Panc1 (cell line): ENCODE measurements at regions not wholly inside any gene's neighbourhood (a gene's known extent, or its start where the extent isn't known, plus 50 kb on each side); places are given as distances from the start of the nearest gene placed in this dataset.

ENCODE experiments used
- ATAC-seq: fragments of 200-7000 bp; cut with Tn5 transposase; 2 replicates; pipeline ENCODE4 v1.9.1; 2020; ENCODE audit warnings: mild to moderate bottlenecking, moderate library complexity
- BruUV-seq: library from RNA; stranded (reverse); fragments of 400-500 nt; replicated peaks from 2 replicates; lab custom pipeline; 2021; lab: Mats Ljungman, UMichigan
- CTCF ChIA-PET: fragments of 300-600 bp; sonication (Branson Sonifier 250); formaldehyde crosslinking; loops from one replicate; lab custom pipeline; 2022; ENCODE audit warnings: antibody characterized with exemption; lab: Charles Lee
- POLR2A ChIA-PET: fragments of 300-600 bp; sonication (Branson Sonifier 250); formaldehyde crosslinking; loops from one replicate; lab custom pipeline; 2022; ENCODE audit warnings: antibody characterized with exemption; lab: Charles Lee
- DNase-seq: peaks from one replicate; pipeline ENCODE4 v3.0.0-alpha.2; 2010; ENCODE audit warnings: low read depth, low spot score
- H3K27ac ChIP-seq: 2 replicates; pipeline ENCODE4 v1.5.1; 2011; ENCODE audit warnings: mild to moderate bottlenecking, low read length, inconsistent platforms
- H3K27me3 ChIP-seq: fragments of 200-500 bp; sonication (Bioruptor generic); 2 replicates; pipeline ENCODE4 v1.6.0; 2014; ENCODE audit warnings: low read length, inconsistent platforms; ENCODE audit not compliant: control insufficient read depth, insufficient read depth
- H3K36me3 ChIP-seq: fragments of 200-500 bp; sonication (Bioruptor generic); 2 replicates; pipeline ENCODE4 v1.5.1; 2014; ENCODE audit warnings: inconsistent platforms, mild to moderate bottlenecking, low read length, moderate library complexity; ENCODE audit not compliant: control insufficient read depth, insufficient read depth
- H3K4me1 ChIP-seq: 2 replicates; pipeline ENCODE4 v1.5.1; 2011; ENCODE audit warnings: inconsistent platforms, mild to moderate bottlenecking, low read length, moderate library complexity; ENCODE audit not compliant: control insufficient read depth, insufficient read depth
- H3K4me3 ChIP-seq, 2 experiments: 2 replicates each; pipeline ENCODE4 v1.5.1; 2011 to 2012; ENCODE audit warnings: low read depth in 2 of 2, low read length in 2 of 2, mild to moderate bottlenecking in 2 of 2, inconsistent platforms in 1 of 2, moderate library complexity in 1 of 2
- H3K9me3 ChIP-seq: fragments of 200-500 bp; sonication (Bioruptor generic); 2 replicates; pipeline ENCODE4 v1.5.1; 2014; ENCODE audit warnings: low read depth, mild to moderate bottlenecking, inconsistent platforms, low read length, moderate library complexity; ENCODE audit not compliant: control insufficient read depth, insufficient read depth
- POLR2AphosphoS5 ChIP-seq: IDR thresholded peaks from 2 replicates; pipeline ENCODE4 v1.6.1; 2012; ENCODE audit warnings: mild to moderate bottlenecking, low read depth, low read length, moderate library complexity
- SIN3A ChIP-seq: IDR thresholded peaks from 2 replicates; pipeline ENCODE4 v1.6.1; 2012; ENCODE audit warnings: low read depth, mild to moderate bottlenecking, low read length, moderate library complexity, borderline replicate concordance; ENCODE audit not compliant: insufficient read depth
- TCF7L2 ChIP-seq: IDR thresholded peaks from 2 replicates; pipeline ENCODE4 v1.6.1; 2011; ENCODE audit warnings: mild to moderate bottlenecking, low read depth, low read length, inconsistent platforms
- in situ Hi-C: cut with HindIII; loops from 2 replicates; pipeline ENCODE4 v1.10.0; 2016; ENCODE audit warnings: low sequenced_read_pairs, low pct_unique_long_range_greater_than_20kb
- intact Hi-C: fragments of 100-400 bp; cut with micrococcal nuclease; formaldehyde crosslinking; loops from one replicate; pipeline ENCODE4 v1.10.0; 2022; ENCODE audit not compliant: unreplicated experiment
- TF ChIP-seq, protein P1 (sequence below): fragments of 450-650 bp; IDR thresholded peaks from 2 replicates; pipeline ENCODE4 v1.5.1; 2017; ENCODE audit warnings: mild to moderate bottlenecking
- TF ChIP-seq, protein P2 (sequence below), 2 experiments: IDR thresholded peaks; 2 replicates each; pipeline ENCODE4 v1.6.1; 2011 to 2012; ENCODE audit warnings: low read depth in 2 of 2, control low read depth in 1 of 2, low read length in 1 of 2, mild to moderate bottlenecking in 1 of 2, moderate library complexity in 1 of 2; ENCODE audit not compliant: insufficient read depth in 1 of 2

DNA sequence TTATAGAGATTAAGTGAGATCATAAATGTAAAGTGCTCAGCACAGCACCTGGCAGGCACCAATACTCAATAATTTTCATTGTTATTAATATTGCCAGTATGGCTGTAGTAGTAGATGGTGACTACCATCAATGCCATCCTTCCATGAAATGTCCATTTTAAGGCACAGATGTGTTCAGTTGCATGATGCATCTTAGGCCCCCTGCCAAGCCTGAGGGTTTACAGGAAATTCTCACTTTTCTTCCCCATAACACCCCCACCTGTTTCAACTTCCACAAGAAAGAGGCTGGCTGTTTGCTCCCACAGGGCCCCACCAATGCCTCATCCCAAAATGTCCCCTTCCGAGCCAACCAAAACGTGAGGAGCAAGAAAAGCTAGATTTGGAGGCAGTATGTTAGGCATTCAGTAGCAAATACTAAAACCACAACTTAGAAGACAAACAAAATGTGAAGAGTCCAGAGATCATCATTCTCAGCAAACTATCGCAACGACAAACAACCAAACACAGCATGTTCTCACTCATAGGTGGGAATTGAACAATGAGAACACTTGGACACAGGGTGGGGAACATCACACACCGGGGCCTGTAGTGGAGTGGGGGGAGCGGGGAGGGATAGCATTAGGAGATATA, 110.6 kb upstream of the NHSL1 start:
- CTCF ChIA-PET: no interaction called here
- no peaks in the 10 kb centered on the region for H3K9me3 ChIP-seq
- DNase-seq (no peak), ATAC-seq (no peak)
- H3K4me3 ChIP-seq: no peak overlapping the region
- in situ Hi-C loops: no loop called here
- BruUV-seq: no TSS peak
- no peak for TF ChIP-seq SIN3A
- no peak for TF ChIP-seq TCF7L2
- TF ChIP-seq, protein P1, sequence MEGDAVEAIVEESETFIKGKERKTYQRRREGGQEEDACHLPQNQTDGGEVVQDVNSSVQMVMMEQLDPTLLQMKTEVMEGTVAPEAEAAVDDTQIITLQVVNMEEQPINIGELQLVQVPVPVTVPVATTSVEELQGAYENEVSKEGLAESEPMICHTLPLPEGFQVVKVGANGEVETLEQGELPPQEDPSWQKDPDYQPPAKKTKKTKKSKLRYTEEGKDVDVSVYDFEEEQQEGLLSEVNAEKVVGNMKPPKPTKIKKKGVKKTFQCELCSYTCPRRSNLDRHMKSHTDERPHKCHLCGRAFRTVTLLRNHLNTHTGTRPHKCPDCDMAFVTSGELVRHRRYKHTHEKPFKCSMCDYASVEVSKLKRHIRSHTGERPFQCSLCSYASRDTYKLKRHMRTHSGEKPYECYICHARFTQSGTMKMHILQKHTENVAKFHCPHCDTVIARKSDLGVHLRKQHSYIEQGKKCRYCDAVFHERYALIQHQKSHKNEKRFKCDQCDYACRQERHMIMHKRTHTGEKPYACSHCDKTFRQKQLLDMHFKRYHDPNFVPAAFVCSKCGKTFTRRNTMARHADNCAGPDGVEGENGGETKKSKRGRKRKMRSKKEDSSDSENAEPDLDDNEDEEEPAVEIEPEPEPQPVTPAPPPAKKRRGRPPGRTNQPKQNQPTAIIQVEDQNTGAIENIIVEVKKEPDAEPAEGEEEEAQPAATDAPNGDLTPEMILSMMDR: no peak
- TF ChIP-seq, protein P2, sequence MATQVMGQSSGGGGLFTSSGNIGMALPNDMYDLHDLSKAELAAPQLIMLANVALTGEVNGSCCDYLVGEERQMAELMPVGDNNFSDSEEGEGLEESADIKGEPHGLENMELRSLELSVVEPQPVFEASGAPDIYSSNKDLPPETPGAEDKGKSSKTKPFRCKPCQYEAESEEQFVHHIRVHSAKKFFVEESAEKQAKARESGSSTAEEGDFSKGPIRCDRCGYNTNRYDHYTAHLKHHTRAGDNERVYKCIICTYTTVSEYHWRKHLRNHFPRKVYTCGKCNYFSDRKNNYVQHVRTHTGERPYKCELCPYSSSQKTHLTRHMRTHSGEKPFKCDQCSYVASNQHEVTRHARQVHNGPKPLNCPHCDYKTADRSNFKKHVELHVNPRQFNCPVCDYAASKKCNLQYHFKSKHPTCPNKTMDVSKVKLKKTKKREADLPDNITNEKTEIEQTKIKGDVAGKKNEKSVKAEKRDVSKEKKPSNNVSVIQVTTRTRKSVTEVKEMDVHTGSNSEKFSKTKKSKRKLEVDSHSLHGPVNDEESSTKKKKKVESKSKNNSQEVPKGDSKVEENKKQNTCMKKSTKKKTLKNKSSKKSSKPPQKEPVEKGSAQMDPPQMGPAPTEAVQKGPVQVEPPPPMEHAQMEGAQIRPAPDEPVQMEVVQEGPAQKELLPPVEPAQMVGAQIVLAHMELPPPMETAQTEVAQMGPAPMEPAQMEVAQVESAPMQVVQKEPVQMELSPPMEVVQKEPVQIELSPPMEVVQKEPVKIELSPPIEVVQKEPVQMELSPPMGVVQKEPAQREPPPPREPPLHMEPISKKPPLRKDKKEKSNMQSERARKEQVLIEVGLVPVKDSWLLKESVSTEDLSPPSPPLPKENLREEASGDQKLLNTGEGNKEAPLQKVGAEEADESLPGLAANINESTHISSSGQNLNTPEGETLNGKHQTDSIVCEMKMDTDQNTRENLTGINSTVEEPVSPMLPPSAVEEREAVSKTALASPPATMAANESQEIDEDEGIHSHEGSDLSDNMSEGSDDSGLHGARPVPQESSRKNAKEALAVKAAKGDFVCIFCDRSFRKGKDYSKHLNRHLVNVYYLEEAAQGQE (IDR thresholded peaks at IDR 0.05; ENCODE audit: insufficient read depth in 1 of 2, low read depth in 2 of 2, low read length in 1 of 2): no peak
- no peak for TF ChIP-seq POLR2AphosphoS5
- H3K27me3 ChIP-seq: no peaks in the 10 kb centered on the region
- H3K36me3 ChIP-seq: no peaks in the 10 kb centered on the region
- no peaks in the 10 kb centered on the region; the same call in 1 of the 2 replicates for H3K4me1 ChIP-seq
- intact Hi-C loops: no loop called here
- no peak overlapping the region for H3K27ac ChIP-seq
- POLR2A ChIA-PET: no interaction called here

DNA sequence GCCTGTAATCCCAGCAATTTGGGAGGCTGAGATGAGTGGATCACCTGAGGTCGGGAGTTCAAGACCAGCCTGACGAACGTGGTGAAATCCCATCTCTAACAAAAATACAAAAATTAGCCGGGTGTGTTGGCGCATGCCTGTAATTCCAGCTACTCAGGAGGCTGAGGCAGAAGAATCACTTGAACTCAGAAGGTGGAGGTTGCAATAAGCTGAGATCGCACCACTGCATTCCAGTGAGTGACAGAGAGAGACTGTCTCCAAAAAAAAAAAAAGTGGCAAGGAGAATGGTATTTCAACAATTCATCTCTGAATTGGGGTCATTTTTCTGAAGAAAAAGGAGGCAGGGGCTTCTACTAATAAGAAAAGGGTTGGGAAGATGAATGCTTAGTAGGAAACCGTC, 111.5 kb upstream of the NHSL1 start:
- ATAC-seq (no peak), DNase-seq (no peak)
- TF ChIP-seq SIN3A (no peak), TCF7L2 (no peak), POLR2AphosphoS5 (no peak)
- TF ChIP-seq, protein P2 (IDR thresholded peaks at IDR 0.05; ENCODE audit: insufficient read depth in 1 of 2, low read depth in 2 of 2, low read length in 1 of 2): no peak
- TF ChIP-seq, protein P1: no peak
- intact Hi-C loops: no loop called here
- no TSS peak for BruUV-seq
- Histone ChIP-seq H3K27me3 (no peaks in the 10 kb centered on the region), H3K4me1 (no peaks in the 10 kb centered on the region; the same call in 1 of the 2 replicates), H3K4me3 (no peak overlapping the region), H3K27ac (no peak overlapping the region), H3K9me3 (no peaks in the 10 kb centered on the region), H3K36me3 (no peaks in the 10 kb centered on the region)
- POLR2A ChIA-PET: no interaction called here
- in situ Hi-C loops: no loop called here
- CTCF ChIA-PET: no interaction called here
